Colonic mucosa (tissue), 4 donors: ENCODE measurements at regions not wholly inside any gene's neighbourhood (a gene's known extent, or its start where the extent isn't known, plus 50 kb on each side); places are given as distances from the start of the nearest gene placed in this dataset.

Experiments
- DNase-seq: peaks from one replicate; pipeline ENCODE4 v3.0.0-alpha.2; 2020
- H3K27ac ChIP-seq: fragments of 200-600 bp; one replicate; pipeline ENCODE4 v1.8.0; 2021
- H3K27me3 ChIP-seq: fragments of 200-600 bp; one replicate; pipeline ENCODE4 v1.8.0; 2021
- H3K36me3 ChIP-seq: fragments of 200-600 bp; one replicate; pipeline ENCODE4 v1.8.0; 2021
- H3K4me1 ChIP-seq: fragments of 200-600 bp; one replicate; pipeline ENCODE4 v1.8.0; 2021; ENCODE audit warnings: mild to moderate bottlenecking
- H3K4me3 ChIP-seq: fragments of 200-600 bp; one replicate; pipeline ENCODE4 v1.8.0; 2021
- H3K9ac ChIP-seq, 2 donors: one replicate each; pipeline ENCODE4 v1.7.0; 2013; ENCODE audit warnings: control low read depth in 2 of 2, low read depth in 2 of 2, low read length in 2 of 2
- H3K9me3 ChIP-seq: fragments of 200-600 bp; one replicate; pipeline ENCODE4 v1.8.0; 2021
- CTCF ChIP-seq: fragments of 200-600 bp; IDR thresholded peaks from one replicate; pipeline ENCODE4 v1.8.0; 2022; ENCODE audit warnings: antibody characterized with exemption, mild to moderate bottlenecking
- intact Hi-C: fragments of 100-400 bp; cut with DNase I; formaldehyde crosslinking; loops from one replicate; pipeline ENCODE4 v1.14.1; 2022
- donor health status: healthy.
- donor health status: DM: no; HTN: no; CAD: no.
- donor health status: DM: no; HTN: no; CAD: no.

- Histone ChIP-seq H3K9ac (no peak overlapping the region), H3K4me1 (no peaks in the 10 kb centered on the region), H3K27me3 (no peaks in the 10 kb centered on the region), H3K27ac (no peak overlapping the region), H3K36me3 (no peaks in the 10 kb centered on the region), H3K9me3 (no peaks in the 10 kb centered on the region), H3K4me3 (no peak overlapping the region)
- intact Hi-C loops: no loop called here
- TF ChIP-seq CTCF: no peak
- no peak for DNase-seq
These were observed 247.3 kb downstream of the SPATA18 start for GRCh38 chr4:52298444-52298843.

GRCh38 chr4:52299120-52299519 is 248.0 kb downstream of the SPATA18 start:
- Histone ChIP-seq H3K27me3 (no peaks in the 10 kb centered on the region), H3K4me3 (no peak overlapping the region), H3K4me1 (no peaks in the 10 kb centered on the region), H3K27ac (no peak overlapping the region), H3K9me3 (no peaks in the 10 kb centered on the region), H3K36me3 (no peaks in the 10 kb centered on the region), H3K9ac (no peak overlapping the region)
- intact Hi-C loops: no loop called here
- DNase-seq: no peak
- no peak for TF ChIP-seq CTCF

GRCh38 chr4:52311464-52312125 is 260.5 kb downstream of the SPATA18 start:
- H3K4me3 ChIP-seq: no peak overlapping the region
- no peaks in the 10 kb centered on the region for H3K36me3 ChIP-seq
- TF ChIP-seq CTCF: no peak
- H3K27ac ChIP-seq: no peak overlapping the region
- H3K27me3 ChIP-seq: no peaks in the 10 kb centered on the region
- H3K9ac ChIP-seq: no peak overlapping the region
- DNase-seq: no peak
- intact Hi-C loops: no loop called here
- H3K9me3 ChIP-seq: no peaks in the 10 kb centered on the region
- no peaks in the 10 kb centered on the region for H3K4me1 ChIP-seq

- intact Hi-C loops: no loop called here
- Histone ChIP-seq H3K4me1 (no peaks in the 10 kb centered on the region), H3K36me3 (no peaks in the 10 kb centered on the region), H3K27me3 (no peaks in the 10 kb centered on the region), H3K9me3 (no peaks in the 10 kb centered on the region), H3K4me3 (no peak overlapping the region), H3K9ac (no peak overlapping the region), H3K27ac (no peak overlapping the region)
- TF ChIP-seq CTCF: no peak
- no peak for DNase-seq
These were observed 261.6 kb downstream of the SPATA18 start for GRCh38 chr4:52312722-52313121.

GRCh38 chr4:52317361-52317879 is 266.3 kb downstream of the SPATA18 start:
- no peak for TF ChIP-seq CTCF
- Histone ChIP-seq H3K36me3 (no peaks in the 10 kb centered on the region), H3K27me3 (no peaks in the 10 kb centered on the region)

More at GRCh38 chr4:52317361-52317879, 266.3 kb downstream of the SPATA18 start:
- Histone ChIP-seq H3K9ac (no peak overlapping the region), H3K4me1 (no peaks in the 10 kb centered on the region), H3K27ac (no peak overlapping the region), H3K4me3 (no peak overlapping the region), H3K9me3 (no peaks in the 10 kb centered on the region)
- no peak for DNase-seq
- intact Hi-C loops: no loop called here
